HG03460 (cell line): ENCODE measurements at regions not wholly inside any gene's neighbourhood (a gene's known extent, or its start where the extent isn't known, plus 50 kb on each side); places are given as distances from the start of the nearest gene placed in this dataset.
"Not testable (repeated sequence)": the region's sequence is repeated elsewhere in the genome, so short reads cannot be mapped to it uniquely, and the experiment has no call there.

Experiments
- ATAC-seq: cut with Tn5 transposase; IDR thresholded peaks from one replicate; pipeline ENCODE4 v1.9.1; 2021; ENCODE audit not compliant: unreplicated experiment

DNA sequence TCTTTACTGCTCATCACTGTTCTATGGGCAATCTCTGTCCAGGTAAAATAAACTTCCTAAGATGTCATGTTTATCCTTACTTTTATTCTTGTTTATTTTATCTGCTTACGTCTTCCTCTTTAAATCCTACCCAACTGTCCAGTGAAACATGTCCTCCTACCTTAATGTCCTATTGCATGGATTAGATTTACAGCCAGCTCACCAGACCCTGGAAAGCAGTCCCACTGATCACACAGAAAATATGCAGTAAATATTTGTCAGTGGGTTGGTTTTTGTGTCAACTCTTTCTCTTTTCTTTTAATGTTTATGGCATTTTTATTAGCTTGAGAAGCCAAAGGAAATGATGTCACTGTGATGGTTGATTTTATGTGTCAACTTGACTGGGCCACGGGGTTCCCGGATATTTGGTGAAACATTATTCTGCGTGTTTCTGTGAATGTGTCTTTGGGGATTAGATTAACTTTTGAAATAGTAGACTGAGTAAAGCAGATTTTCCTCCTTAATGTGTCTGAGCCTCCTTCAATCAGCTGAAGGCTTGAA, 258.3 kb downstream of the SRGAP2C start:
- ATAC-seq: no peak

DNA sequence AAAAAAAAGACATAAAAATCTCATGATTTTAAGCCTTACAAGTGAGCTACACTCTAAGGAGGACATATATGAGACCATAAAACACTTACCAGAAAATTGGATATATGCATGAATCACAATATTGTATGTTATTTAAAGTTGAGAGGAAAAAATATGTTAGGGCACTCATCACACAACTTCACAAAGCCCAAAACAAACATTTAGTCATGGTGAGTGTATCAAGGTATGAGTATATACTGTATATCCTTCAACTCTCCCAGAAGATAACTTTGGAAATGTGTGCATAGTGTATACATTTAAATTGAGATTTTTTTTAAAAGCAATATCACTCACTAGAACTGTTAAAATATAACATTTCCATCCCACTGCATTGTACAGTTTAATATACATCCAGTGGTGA, 259.3 kb downstream of the SRGAP2C start:
- no peak for ATAC-seq

DNA sequence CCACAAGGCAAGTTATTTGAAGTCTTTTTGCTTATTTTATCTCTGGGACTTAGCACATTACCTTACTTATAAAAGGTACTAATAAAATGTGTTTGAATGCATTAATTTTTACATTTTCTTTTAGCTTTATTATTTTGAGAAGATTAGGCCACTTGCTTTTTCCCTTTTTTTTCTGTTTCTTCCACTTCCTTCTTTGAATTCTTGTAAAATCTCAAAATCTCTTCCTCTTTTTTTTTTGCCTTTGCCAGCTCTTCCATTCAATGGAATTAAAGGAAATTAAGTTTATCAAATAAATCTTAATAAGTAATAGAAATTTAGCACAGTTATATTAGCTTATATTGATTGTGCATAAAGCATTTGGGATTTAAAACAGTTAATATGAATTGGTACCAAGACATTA, 260.9 kb downstream of the SRGAP2C start:
- no peak for ATAC-seq

DNA sequence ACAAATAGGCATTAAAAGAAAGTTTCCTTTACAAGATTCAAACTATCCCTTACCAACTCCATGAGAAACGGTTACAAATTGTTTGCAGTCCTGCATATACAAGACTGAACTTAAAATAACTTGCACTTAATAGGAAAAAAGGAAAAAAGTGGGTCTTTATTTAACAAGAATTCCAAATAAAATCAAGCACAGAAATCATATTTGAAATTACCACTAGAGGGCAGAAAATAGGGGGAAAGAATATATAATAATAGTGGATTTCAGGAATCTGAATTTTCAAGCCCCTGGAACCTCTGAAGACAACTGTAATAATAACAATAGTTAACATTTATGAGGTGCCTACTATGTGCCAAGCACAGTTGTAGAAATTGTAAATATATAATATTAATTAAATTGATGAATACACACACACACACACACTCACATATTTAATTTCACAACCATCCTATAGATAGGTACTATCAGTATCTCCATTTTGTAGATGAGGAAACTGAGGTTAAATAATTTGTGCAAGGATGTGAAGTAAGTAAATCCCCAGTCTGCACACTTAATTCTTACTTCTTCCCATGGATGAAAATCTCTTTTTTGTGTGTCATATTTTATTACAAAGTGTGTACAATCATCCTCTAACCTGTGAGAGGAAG, 262.6 kb downstream of the SRGAP2C start:
- ATAC-seq: not testable (repeated sequence)

DNA sequence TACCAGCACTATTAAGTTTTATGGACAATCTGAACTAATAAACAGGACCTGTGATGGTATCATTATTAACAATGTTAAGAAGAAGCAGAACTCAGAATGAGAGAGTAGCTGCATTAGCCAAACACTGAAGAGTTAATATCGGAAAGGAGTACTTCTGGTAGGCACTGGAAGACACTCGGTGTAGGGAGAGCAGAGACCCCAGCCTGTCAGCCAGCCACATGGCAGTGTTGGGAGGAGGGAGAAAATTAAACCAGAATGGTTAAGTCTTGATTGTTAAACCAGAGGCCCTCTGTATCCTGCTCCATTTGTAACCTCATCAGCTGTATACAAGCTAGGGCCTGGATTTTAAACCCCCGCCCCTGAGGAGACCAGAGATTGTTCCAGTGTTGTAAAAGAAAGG, 263.3 kb downstream of the SRGAP2C start:
- ATAC-seq: not testable (repeated sequence)

DNA sequence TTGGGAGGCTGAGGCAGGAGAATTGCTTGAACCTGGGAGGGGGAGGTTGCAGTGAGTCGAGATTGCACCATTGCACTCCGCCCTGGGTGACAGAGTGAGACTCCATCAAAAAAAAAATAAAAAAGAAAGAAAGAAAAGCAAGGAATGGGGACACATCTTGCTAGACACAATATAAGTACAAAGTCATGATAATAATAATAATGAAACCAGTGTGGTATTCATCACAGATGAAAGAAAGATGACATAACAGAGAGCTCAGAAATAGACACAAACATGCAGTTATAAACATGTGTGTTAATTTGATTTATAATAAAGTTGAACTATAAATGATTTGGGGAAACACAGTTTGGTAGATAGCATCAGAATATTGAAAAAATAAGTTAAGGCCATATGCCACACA, 264.1 kb downstream of the SRGAP2C start:
- no peak for ATAC-seq

DNA sequence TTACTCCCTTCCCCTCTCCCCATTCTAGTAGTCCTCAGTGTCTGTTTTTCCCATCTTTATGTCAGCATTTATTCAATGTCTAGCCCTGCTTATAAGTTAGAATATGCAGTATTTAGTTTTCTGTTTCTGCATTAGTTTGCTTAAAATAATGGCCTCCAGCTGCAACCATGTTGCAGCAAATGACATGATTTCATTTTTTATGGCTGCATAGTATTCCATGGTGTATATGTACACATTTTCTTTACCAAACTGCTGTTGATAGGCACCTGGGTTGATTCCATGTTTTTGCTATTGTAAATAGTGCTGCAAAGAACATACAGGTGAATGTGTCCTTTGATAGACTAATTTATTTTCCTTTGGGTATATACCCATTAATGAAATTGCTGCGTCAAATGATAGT, 267.7 kb downstream of the SRGAP2C start:
- no peak for ATAC-seq

DNA sequence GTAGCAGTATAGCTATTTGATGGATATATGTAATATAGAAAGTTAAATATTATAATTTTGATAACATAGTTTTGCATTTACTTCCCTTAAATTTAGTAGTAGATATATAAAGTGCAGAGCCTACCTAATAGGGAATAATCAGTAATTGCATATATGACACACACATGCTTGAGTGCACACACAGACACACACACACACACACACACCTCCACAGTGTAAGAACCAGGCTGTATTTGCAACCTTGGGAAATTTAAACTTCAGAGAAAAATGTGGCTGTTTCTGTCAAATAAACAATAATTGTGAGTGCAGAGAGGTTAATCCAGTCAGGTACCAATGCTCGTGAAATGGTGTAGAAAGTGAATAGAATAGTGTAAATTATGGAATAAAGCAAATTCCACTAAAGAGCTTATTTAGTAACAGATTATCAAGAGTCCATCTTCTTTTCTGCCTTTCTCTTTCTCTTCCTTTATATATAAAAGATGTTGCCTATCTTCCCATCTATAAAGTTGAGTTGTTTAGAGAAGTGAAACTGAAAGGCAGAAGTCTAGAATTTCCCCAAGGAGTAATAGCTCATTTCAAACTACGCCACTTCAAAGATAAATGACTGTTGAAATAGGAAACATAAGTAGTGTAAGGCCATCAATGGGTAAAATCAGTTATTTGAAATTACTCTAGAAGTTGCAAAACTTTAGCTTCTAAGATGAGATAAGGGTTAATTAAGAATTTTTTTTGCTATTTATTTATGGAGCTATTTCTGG, 273.7 kb downstream of the SRGAP2C start:
- ATAC-seq: peak; percentile 99

DNA sequence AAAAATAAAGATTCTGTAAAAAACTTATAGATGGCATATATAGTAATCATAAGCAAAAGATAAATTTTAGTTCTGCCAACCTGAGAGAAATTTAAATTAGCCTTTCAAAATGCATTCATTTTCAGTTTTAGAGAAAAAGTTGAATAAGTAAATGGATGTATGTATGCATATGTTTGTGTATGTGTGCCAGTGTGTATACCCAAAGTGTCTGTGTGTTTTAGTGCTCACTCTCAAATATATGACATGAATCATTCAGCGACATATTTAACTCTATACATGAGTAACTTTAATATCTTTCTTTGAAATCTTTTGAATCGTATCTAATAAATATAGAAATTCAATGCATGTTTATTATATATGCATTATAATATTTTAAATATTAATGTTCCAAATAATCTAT, 274.5 kb downstream of the SRGAP2C start:
- ATAC-seq: no peak

DNA sequence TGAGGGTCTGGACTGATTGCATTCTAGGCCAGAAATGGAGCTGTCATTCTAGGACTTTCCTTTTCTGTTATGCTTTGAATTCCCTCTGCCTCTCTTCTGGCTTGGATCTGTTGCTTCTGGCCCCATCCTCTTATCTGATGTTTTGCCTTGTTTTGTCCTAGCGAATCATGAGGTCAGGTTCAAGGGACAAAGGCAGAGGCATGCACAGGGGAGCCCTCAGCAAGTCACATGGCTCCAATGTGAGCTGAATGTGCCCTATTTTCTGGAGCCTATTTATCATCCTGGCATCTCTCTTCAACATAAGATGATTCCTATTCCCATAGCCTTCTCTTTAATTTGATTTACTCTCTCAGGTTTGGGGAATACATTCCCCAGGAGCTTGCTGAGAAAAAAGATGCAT, 284.6 kb downstream of the SRGAP2C start:
- ATAC-seq: not testable (repeated sequence)

DNA sequence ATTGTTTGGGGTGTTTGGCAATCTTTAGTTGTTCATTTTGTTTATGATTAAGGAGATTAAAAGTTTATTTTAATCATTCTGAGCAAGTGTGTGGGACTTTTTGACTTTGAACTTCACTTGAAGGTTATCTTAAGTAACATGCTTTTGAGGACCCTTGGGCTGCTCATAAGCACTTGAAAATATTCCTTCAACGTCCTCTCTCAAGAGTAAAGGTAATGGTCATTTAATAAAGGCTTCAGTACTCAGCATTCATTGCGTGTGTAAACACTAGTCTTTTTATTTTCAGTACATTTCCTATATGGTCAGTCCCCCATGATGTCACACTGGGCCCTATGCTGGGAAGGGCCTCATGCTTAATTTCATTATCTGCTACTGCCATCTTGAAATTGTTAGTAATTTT, 285.6 kb downstream of the SRGAP2C start:
- ATAC-seq: not testable (repeated sequence)

DNA sequence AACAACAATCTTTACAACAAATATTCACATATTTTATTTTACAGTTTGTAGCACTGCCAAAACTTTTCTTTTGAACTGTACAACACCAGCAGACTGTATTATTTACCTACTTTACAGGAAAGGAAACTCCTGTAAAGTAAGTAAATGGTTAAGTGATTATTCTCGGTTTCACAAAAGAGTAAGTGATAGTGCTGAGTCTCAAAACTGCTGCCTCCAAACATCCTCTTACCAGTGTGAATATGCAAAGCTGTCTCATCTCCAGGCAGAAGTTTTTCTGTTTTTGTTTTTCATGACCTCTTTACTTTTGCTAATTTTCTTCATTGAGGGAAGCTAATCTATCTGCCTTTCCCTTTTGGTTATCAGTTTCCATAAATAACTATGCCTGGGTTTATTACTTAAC, 286.7 kb downstream of the SRGAP2C start:
- ATAC-seq: peak; percentile 96

DNA sequence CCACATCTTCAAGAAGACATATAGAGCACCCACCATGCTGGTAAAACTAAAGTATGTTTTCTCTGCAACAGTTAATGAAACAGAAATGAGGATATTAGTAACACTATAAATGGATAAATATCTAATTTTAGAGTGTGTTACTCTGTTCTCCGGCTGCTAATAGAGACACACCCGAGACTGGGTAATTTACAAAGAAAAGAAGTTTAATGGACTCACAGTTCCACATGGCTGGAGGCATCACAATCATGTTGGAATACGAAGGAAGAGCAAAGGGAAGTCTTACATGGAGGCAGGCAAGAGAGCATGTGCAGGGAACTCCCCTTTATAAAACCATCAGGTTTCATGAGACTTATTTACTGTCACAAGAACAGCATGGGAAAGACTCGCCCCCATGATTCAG, 287.2 kb downstream of the SRGAP2C start:
- ATAC-seq: no peak

DNA sequence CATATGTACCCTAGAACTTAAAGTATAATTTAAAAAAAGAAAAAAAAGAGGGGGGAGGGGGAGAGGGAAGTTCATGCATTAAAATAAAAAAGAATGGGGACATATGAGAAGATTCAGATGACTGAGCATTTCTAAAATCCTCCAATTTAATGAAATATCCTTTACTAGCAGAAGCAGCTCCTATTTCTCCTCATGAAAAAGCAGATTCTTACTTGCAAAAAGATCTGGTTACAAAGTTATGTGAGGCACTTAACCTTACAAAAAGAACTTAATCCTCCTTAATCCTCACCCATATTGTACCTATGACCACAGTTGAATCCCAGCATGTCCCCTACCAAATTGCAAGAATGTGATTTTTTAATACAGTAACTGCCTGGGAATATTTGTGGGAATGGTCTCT, 298.5 kb downstream of the SRGAP2C start:
- no peak for ATAC-seq

DNA sequence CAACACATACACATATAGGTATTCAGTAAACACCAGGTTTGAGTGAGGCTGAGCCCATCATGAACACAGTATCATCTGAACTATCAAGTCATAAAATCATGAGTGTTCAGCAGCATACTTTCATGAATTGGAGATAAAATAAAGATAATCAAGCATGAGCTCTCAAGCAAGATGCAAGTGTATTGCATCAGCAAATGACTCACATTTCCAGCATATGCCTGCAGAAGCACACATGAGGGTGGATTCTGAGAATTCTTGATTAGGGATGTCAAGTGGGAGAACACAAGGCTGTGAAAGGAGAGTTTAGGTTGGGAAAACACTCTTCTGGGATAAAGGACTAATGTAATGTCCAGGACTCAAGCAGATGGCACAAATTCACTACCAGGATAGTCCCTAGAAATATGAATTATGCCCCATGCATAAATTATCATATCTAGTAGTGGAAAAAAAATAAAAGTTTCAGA, 299.2 kb downstream of the SRGAP2C start:
- no peak for ATAC-seq

DNA sequence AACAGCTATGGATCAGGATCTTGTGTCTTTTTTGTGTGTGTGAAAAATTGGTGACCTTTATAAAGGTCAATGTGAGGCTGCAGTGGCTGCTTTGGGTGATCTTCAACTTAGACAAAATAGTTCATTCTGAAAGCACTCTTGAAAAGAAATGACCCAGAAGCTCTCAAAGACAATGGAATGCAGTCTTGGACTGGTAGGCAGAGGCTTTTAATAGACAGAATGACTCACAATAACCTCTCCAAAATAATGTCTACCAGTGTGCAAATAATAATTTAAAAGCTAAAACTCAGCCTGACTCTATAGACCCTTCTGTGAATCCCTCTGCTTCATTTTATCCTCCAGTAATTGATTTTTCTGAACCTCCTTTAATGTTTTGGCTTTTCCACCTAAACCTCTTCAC, 310.0 kb downstream of the SRGAP2C start:
- not testable (repeated sequence) for ATAC-seq

DNA sequence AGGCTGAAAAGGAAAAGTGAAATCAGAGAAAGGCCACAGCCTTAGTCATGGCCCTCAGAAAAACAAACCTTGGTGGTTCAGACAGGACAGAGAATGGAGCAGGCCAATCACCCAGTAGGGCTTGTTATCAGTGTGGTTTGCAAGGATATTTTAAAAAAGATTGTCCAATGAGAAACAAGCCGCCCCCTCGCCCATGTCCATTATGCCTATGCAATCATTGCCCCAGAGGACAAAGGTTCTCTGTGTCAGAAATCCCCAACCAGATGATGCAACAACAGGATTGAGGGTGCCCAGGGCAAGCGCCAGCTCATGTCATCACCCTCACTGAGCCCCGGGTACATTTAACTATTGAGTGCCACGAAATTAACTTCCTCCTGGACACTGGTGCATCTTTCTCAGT, 326.7 kb downstream of the SRGAP2C start:
- not testable (repeated sequence) for ATAC-seq

DNA sequence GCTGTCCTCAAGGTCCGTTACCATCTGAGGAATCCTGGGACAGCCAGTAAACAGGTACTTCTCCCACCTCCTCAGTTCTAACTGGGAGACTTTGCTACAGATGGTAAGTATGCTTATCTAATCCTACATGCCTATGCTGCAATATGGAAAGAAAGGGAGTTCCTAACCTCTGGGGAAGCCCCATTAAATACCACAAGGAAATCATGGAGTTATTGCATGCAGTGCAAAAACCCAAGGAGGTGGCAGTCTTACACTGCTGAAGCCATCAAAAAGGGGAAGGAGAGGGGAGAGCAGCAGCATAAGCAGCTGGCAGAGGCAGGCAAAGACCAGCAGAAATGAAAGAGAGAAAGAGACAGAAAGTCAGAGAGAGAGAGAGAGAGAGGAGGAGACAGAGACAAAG, 327.1 kb downstream of the SRGAP2C start:
- not testable (repeated sequence) for ATAC-seq

DNA sequence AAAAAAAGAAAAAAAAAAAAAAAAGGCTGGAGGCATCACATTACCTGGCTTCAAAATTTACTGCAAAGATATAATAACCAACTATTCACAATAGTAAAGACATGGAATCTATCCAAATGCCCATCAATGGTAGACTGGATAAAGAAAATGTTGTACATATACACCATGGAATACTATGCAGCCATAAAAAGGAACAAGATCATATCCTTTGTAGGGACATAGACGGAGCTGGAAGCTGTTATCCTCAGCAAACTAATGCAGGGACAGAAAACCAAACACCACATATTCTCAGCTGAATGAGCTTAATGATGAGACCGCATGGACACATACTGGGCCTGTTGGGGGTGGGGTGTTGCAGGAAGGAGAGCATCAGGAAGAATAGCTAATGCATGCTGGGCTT, 330.5 kb downstream of the SRGAP2C start:
- no peak for ATAC-seq

DNA sequence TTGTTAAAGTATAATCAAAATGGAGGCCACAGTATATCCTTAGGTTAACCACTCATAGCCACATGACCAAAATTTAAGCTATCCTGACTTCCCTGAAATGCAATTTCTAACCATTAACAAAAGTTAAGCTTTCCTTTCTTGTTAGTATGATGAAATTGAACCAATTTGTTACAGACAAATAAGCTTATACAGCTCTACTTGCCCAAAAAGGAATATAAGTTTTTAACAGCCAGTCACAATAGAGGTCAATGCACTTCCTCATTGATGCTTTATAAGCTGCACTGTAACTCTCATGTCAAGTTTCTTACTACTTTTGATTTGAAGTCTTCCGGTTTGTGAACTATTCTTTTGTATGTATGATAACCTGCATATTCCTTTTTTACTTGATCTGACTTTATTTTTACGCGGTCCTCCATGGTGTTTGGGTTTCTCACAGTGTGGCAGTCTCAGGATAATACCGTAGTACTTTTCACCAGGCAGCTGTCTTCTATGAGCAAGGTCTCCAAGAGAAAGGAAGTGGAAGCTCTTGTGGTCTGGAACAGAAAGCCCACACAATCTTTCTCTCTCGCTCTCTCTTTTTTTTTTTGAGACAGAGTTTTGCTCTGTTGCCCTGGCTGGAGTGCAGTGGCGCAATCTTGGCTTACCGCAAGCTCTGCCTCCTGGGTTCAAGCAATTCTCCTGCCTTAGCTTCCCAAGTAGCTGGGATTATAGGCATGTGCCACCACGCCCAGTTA, 331.6 kb downstream of the SRGAP2C start:
- ATAC-seq: peak; percentile 84

DNA sequence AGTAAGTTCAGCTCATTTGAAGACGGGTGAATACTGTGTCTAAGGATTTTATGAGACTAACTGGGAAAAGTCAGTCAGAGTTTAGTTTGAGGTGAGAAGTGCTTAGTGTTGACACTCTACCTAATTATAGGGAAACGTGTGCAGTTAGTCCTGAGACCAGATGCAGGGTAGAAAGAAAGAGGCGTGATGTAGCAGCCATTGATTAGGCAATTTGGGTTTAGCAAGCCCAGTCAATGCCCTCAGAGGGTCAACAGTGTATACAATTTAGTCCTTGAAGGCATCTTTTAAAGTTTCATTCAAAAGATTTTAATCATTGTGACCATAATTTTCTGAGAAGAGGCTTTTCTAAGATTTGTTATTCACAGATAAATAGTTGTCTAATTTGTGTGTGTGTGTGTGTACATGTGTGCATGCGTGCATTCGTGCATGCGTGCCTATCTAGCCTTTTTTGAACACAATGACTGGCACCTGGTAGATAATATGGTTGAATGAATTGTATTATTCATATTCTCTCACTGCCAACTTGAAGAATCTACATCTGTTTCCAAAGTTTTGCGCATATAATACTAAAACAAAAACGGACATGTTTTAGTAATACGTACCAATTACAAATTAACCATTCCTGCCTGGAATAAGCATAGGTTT, 332.9 kb downstream of the SRGAP2C start:
- ATAC-seq: no peak
